Liver (tissue), 8 donors: ENCODE measurements at regions not wholly inside any gene's neighbourhood (a gene's known extent, or its start where the extent isn't known, plus 50 kb on each side); places are given as distances from the start of the nearest gene placed in this dataset.

ENCODE experiments used
- DNase-seq: peaks from one replicate; pipeline ENCODE4 v3.0.0-alpha.2; 2017; ENCODE audit warnings: low spot score
- H3K27ac ChIP-seq, 2 donors: one replicate each; pipeline ENCODE4 v1.7.0; 2013; ENCODE audit warnings: inconsistent platforms in 2 of 2, low read length in 2 of 2, control low read depth in 1 of 2, low read depth in 1 of 2, mild to moderate bottlenecking in 1 of 2
- H3K27me3 ChIP-seq, 4 donors: one replicate each; pipeline versions ENCODE4 v1.6.1 to v1.7.0; 2013; ENCODE audit warnings: low read length in 3 of 4, inconsistent platforms in 1 of 4, mild to moderate bottlenecking in 1 of 4, moderate library complexity in 1 of 4; ENCODE audit not compliant: control insufficient read depth in 4 of 4, insufficient read depth in 4 of 4
- H3K36me3 ChIP-seq, 4 donors: one replicate each; pipeline versions ENCODE4 v1.6.1 to v1.7.0; 2013; ENCODE audit warnings: low read length in 3 of 4, mild to moderate bottlenecking in 3 of 4, low read depth in 1 of 4, moderate library complexity in 1 of 4; ENCODE audit not compliant: control insufficient read depth in 4 of 4, insufficient read depth in 3 of 4
- H3K4me1 ChIP-seq, 4 donors: one replicate each; pipeline versions ENCODE4 v1.6.1 to v1.7.0; 2013; ENCODE audit warnings: low read length in 3 of 4, mild to moderate bottlenecking in 3 of 4, moderate library complexity in 1 of 4; ENCODE audit not compliant: control insufficient read depth in 4 of 4, insufficient read depth in 4 of 4
- H3K4me3 ChIP-seq, 3 donors: one replicate each; pipeline versions ENCODE4 v1.6.1 to v1.7.0; 2013; ENCODE audit warnings: low read length in 3 of 3, control low read depth in 1 of 3, low read depth in 1 of 3, mild to moderate bottlenecking in 1 of 3
- H3K9ac ChIP-seq, 2 donors: one replicate each; pipeline ENCODE4 v1.7.0; 2013; ENCODE audit warnings: low read length in 2 of 2, mild to moderate bottlenecking in 2 of 2, moderate library complexity in 2 of 2, control low read depth in 1 of 2, low read depth in 1 of 2
- H3K9me3 ChIP-seq, 4 donors: one replicate each; pipeline versions ENCODE4 v1.6.1 to v1.7.0; 2013; ENCODE audit warnings: low read length in 3 of 4; ENCODE audit not compliant: control insufficient read depth in 4 of 4
- ATF3 ChIP-seq: IDR thresholded peaks from 2 replicates; pipeline ENCODE4 v1.6.1; 2016; ENCODE audit warnings: antibody characterized with exemption
- CTCF ChIP-seq: fragments of 150-350 bp; IDR thresholded peaks from 2 replicates; pipeline ENCODE4 v1.5.1; 2017; ENCODE audit warnings: improper control_type of control experiment, low read depth, low read length; ENCODE audit not compliant: missing input control
- EGR1 ChIP-seq, 2 donors: IDR thresholded peaks; 2 replicates each; pipeline ENCODE4 v1.6.1; 2016 to 2018; ENCODE audit warnings: antibody characterized with exemption in 2 of 2, low read depth in 2 of 2
- FOXA1 ChIP-seq: IDR thresholded peaks from 2 replicates; pipeline ENCODE4 v1.6.1; 2016; ENCODE audit warnings: antibody characterized with exemption
- FOXA2 ChIP-seq: IDR thresholded peaks from 2 replicates; pipeline ENCODE4 v1.6.1; 2016; ENCODE audit warnings: antibody characterized with exemption
- GABPA ChIP-seq, 2 donors: IDR thresholded peaks in 1 of 2; conservative IDR thresholded peaks in 1 of 2; 2 replicates each; pipeline ENCODE4 v1.6.1; 2016; ENCODE audit warnings: antibody characterized with exemption in 2 of 2, mild to moderate bottlenecking in 1 of 2, moderate library complexity in 1 of 2
- HNF4A ChIP-seq, 2 donors: conservative IDR thresholded peaks; 2 replicates each; pipeline ENCODE4 v1.6.1; 2016; ENCODE audit warnings: antibody characterized with exemption in 2 of 2, mild to moderate bottlenecking in 2 of 2
- HNF4G ChIP-seq: IDR thresholded peaks from 2 replicates; pipeline ENCODE4 v1.6.1; 2016; ENCODE audit warnings: antibody characterized with exemption
- JUND ChIP-seq, 2 donors: IDR thresholded peaks; 2 replicates each; pipeline ENCODE4 v1.6.1; 2016; ENCODE audit warnings: antibody characterized with exemption in 2 of 2
- MAX ChIP-seq: IDR thresholded peaks from 2 replicates; pipeline ENCODE4 v1.6.1; 2016; ENCODE audit warnings: antibody characterized with exemption
- NR2F2 ChIP-seq: IDR thresholded peaks from 2 replicates; pipeline ENCODE4 v1.6.1; 2016; ENCODE audit warnings: antibody characterized with exemption
- RAD21 ChIP-seq, 2 donors: IDR thresholded peaks; 2 replicates each; pipeline ENCODE4 v1.6.1; 2016; ENCODE audit warnings: antibody characterized with exemption in 2 of 2, mild to moderate bottlenecking in 2 of 2
- REST ChIP-seq: IDR thresholded peaks from 2 replicates; pipeline ENCODE4 v1.6.1; 2016; ENCODE audit warnings: antibody characterized with exemption, mild to moderate bottlenecking
- RXRA ChIP-seq, 2 donors: IDR thresholded peaks; 2 replicates each; pipeline ENCODE4 v1.6.1; 2017 to 2018; ENCODE audit warnings: antibody characterized with exemption in 2 of 2, mild to moderate bottlenecking in 1 of 2
- SP1 ChIP-seq: IDR thresholded peaks from 2 replicates; pipeline ENCODE4 v1.6.1; 2018; ENCODE audit warnings: antibody characterized with exemption, mild to moderate bottlenecking
- TAF1 ChIP-seq: conservative IDR thresholded peaks from 2 replicates; pipeline ENCODE4 v1.6.1; 2016; ENCODE audit warnings: antibody characterized with exemption, mild to moderate bottlenecking
- YY1 ChIP-seq: IDR thresholded peaks from 2 replicates; pipeline ENCODE4 v1.6.1; 2016; ENCODE audit warnings: antibody characterized with exemption, mild to moderate bottlenecking
- ZBTB33 ChIP-seq: IDR thresholded peaks from 2 replicates; pipeline ENCODE4 v1.6.1; 2016; ENCODE audit warnings: antibody characterized with exemption
- WGBS: extraction: QIAGEN DNeasy Blood & Tissue Kit; methylation state at CpG from one replicate; pipeline ENCODE4 v1.1.7; 2013; 5-methylcytosine and 5-hydroxymethylcytosine counted together
- donor health status: healthy.
- donor health status: healthy.
- donor health status: healthy.
- donor health status: healthy.
- donor health status: healthy.

- H3K4me3 ChIP-seq, result no peak overlapping the region
- DNase-seq, result no peak
- WGBS, result 73% methylated on average over 5 of the region's 5 CpGs
- no peak overlapping the region for H3K9ac ChIP-seq
- peaks cover 0 to 3% (median 0%) of the 10 kb centered on the region in 4 donors for H3K9me3 ChIP-seq
- H3K4me1 ChIP-seq, result no peaks in the 10 kb centered on the region
- H3K27ac ChIP-seq, result no peak overlapping the region
- H3K27me3 ChIP-seq, result no peaks in the 10 kb centered on the region
- no peaks in the 10 kb centered on the region for H3K36me3 ChIP-seq
- no peak for TF ChIP-seq RXRA (IDR thresholded peaks at IDR 0.05)
- TF ChIP-seq JUND (IDR thresholded peaks at IDR 0.05), result no peak
- no peak for TF ChIP-seq TAF1
- TF ChIP-seq FOXA2, result no peak
- TF ChIP-seq NR2F2, result no peak
- TF ChIP-seq HNF4G, result no peak
- no peak for TF ChIP-seq REST
- no peak for TF ChIP-seq GABPA (IDR thresholded peaks at IDR 0.05 in 1 of 2, conservative IDR thresholded peaks at IDR 0.05 in 1 of 2)
- TF ChIP-seq RAD21 (IDR thresholded peaks at IDR 0.05), result no peak
- no peak for TF ChIP-seq FOXA1
- no peak for TF ChIP-seq EGR1 (IDR thresholded peaks at IDR 0.05; ENCODE audit: low read depth in 2 of 2)
- TF ChIP-seq SP1, result no peak
- no peak for TF ChIP-seq MAX
- no peak for TF ChIP-seq HNF4A (conservative IDR thresholded peaks at IDR 0.05)
- no peak for TF ChIP-seq ZBTB33
- no peak for TF ChIP-seq YY1
- TF ChIP-seq CTCF, result no peak
- no peak for TF ChIP-seq ATF3
These were observed 876.3 kb upstream of the CTNND2 start for GRCh38 chr5:12780536-12780935.

- H3K9ac ChIP-seq, result no peak overlapping the region
- H3K36me3 ChIP-seq, result no peaks in the 10 kb centered on the region
- WGBS, result 80% methylated on average over 3 of the region's 3 CpGs
- peaks cover 0 to 3% (median 0%) of the 10 kb centered on the region in 4 donors for H3K9me3 ChIP-seq
- H3K4me1 ChIP-seq, result no peaks in the 10 kb centered on the region
- no peaks in the 10 kb centered on the region for H3K27me3 ChIP-seq
- DNase-seq, result no peak
- no peak overlapping the region for H3K4me3 ChIP-seq
- H3K27ac ChIP-seq, result no peak overlapping the region
- TF ChIP-seq FOXA2 (no peak), JUND (IDR thresholded peaks at IDR 0.05) (no peak), ATF3 (no peak), YY1 (no peak), MAX (no peak), REST (no peak), RXRA (IDR thresholded peaks at IDR 0.05) (no peak), CTCF (no peak), HNF4A (conservative IDR thresholded peaks at IDR 0.05) (no peak), EGR1 (IDR thresholded peaks at IDR 0.05; ENCODE audit: low read depth in 2 of 2) (no peak)
These were observed 873.1 kb upstream of the CTNND2 start for GRCh38 chr5:12777342-12777741.
